BLaER1 treated with 17β-estradiol and CSF1 and Interleukin-3, amounts not matched to agents 10 nM and 100 nM (cell line): ENCODE measurements at regions not wholly inside any gene's neighbourhood (a gene's known extent, or its start where the extent isn't known, plus 50 kb on each side); places are given as distances from the start of the nearest gene placed in this dataset.

ENCODE experiments used
- H3K27ac ChIP-seq, 11 experiments: shearing (Covaris generic); formaldehyde crosslinking; 2 replicates each; pipeline ENCODE4 v1.8.1; 2022
- H3K27me3 ChIP-seq, 11 experiments: shearing (Covaris generic); formaldehyde crosslinking; 2 replicates each; pipeline ENCODE4 v1.8.1; 2022
- H3K36me3 ChIP-seq, 11 experiments: shearing (Covaris generic); formaldehyde crosslinking; 2 replicates each; pipeline ENCODE4 v1.8.1; 2022
- H3K4me1 ChIP-seq, 10 experiments: shearing (Covaris generic); formaldehyde crosslinking; 2 replicates each; pipeline ENCODE4 v1.8.1; 2022
- H3K4me2 ChIP-seq, 11 experiments: shearing (Covaris generic); formaldehyde crosslinking; 2 replicates each; pipeline ENCODE4 v1.8.1; 2022
- H3K4me3 ChIP-seq, 10 experiments: shearing (Covaris generic); formaldehyde crosslinking; 2 replicates each; pipeline ENCODE4 v1.8.1; 2022
- H3K9ac ChIP-seq, 11 experiments: shearing (Covaris generic); formaldehyde crosslinking; 2 replicates each; pipeline ENCODE4 v1.8.1; 2022
- H3K9me3 ChIP-seq, 11 experiments: shearing (Covaris generic); formaldehyde crosslinking; replicated peaks in 1 of 11; 2 replicates each; pipeline ENCODE4 v1.8.1; 2022
- H4K20me1 ChIP-seq, 11 experiments: shearing (Covaris generic); formaldehyde crosslinking; 2 replicates each; pipeline ENCODE4 v1.8.1; 2022
- Cebpa-rat ChIP-seq, 11 experiments: shearing (Covaris generic); IDR thresholded peaks; 2 replicates each; pipeline ENCODE4 v1.8.1; 2022

DNA sequence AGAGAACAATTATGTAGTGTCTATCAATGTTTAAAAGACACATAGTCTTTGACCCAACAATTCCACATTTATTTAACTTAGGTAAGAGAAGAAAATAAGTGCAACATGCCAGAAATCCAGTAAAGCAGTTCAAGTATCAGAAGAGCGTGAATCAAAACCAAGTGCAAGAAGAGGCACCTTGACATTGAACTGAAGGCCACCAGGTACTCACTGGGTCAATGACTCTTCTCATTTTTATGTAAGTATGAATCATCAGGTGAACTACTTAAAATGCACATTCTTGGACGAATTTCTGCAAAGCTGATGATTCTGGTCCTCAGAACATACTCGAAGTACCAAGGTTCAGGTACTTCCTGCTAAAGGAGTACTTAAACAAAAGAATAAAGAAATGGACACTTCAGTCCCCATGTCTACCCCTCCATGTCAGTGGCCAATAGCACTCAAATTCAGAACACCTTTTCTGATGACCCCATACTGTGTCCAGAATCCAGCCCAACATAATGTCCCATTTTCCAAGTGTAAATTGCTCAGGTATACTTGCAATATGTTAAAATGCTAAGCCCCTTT, 481.9 kb downstream of the GJA1 start:
- no peak overlapping the region for H3K4me2 ChIP-seq
- H3K36me3 ChIP-seq: no peaks in the 10 kb centered on the region
- no peak for TF ChIP-seq Cebpa-rat (IDR thresholded peaks at IDR 0.05)
- no peaks in the 10 kb centered on the region for H4K20me1 ChIP-seq
- no peaks in the 10 kb centered on the region for H3K27me3 ChIP-seq
- H3K4me3 ChIP-seq: no peak overlapping the region
- H3K9me3 ChIP-seq: no peaks in the 10 kb centered on the region
- H3K9ac ChIP-seq: no peak overlapping the region
- H3K4me1 ChIP-seq: no peaks in the 10 kb centered on the region
- H3K27ac ChIP-seq: no peak overlapping the region

DNA sequence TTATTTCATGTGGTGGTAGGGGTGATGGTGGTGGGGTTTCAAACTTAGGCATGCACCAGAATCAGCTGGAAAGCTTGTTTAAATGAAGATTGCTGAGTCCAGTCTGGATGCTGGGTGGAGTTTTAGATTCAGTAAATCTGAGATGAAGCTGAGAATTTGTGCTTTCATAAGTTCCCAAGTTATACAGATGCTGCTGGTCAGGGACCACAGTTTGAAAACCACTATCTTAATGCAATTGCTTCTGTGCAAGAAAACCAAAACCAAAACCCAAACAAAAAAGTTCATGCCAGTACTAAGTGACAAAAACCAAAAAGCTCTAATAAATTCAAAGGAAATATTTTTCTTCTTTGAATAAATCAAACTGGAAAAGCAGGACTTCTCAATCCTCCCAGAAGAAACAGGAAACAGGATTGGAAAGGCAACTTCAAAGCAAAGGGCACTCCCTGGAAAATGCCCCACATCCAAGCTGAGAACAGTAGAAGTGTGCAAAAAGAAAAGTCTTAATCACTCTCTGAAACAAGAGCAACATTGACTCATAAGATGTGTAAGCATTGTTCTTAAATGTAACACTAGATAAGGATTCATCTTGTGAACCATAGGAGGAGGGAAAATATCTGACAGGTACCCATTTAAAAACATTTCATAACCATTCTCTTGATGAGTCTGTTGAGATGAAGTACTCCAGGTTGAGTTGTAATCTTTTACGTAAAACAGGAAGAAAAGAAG, 481.5 kb upstream of the HSF2 start:
- Histone ChIP-seq H3K36me3 (no peaks in the 10 kb centered on the region), H3K9me3 (no peaks in the 10 kb centered on the region), H4K20me1 (no peaks in the 10 kb centered on the region), H3K27me3 (no peaks in the 10 kb centered on the region), H3K4me3 (no peak overlapping the region), H3K4me2 (no peak overlapping the region), H3K27ac (no peak overlapping the region), H3K4me1 (no peaks in the 10 kb centered on the region), H3K9ac (no peak overlapping the region)
- TF ChIP-seq Cebpa-rat (IDR thresholded peaks at IDR 0.05): no peak

DNA sequence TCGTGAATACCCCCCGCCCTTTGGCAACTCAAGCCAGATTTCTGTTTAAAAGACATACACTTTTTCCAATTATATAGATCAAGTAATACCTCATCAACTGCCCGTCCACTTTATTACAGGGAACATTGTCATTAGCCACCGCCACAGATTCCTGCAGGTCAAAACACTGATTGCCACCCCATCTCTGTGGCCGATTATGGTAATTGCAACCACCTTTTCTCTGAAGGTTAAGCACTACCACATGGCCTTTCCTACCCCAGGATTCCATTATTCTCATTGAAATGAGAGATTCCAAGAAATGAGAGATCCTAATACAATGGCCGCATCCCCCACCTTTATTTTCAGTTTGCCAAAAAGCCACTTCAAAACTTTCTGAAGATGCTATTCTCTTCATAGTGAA, 478.8 kb upstream of the HSF2 start:
- Histone ChIP-seq H3K27ac (no peak overlapping the region), H3K9ac (no peak overlapping the region), H3K4me2 (no peak overlapping the region), H4K20me1 (no peaks in the 10 kb centered on the region), H3K4me1 (no peaks in the 10 kb centered on the region), H3K4me3 (no peak overlapping the region), H3K36me3 (no peaks in the 10 kb centered on the region), H3K27me3 (no peaks in the 10 kb centered on the region), H3K9me3 (no peaks in the 10 kb centered on the region)
- no peak for TF ChIP-seq Cebpa-rat (IDR thresholded peaks at IDR 0.05)

DNA sequence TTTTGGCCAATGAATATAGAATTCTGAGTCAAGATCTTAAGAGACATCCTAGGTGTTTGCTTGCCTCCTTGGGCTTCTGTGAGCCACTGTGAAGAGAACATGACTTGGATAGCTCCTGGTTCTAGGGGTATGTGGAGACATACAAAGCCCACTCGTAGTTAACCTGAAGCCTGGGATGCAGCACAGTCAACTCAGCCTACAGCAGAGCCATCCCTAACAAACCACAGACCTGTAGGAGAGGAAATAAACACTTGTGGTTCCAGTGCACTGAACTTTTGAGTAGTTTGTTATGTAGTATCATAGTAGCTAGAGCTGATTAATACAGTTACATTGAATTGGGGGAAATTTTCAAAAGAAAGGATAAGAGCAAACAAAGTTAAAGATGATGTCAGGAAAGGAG, 474.4 kb upstream of the HSF2 start:
- Histone ChIP-seq H3K36me3 (no peaks in the 10 kb centered on the region), H3K27me3 (no peaks in the 10 kb centered on the region), H3K4me1 (no peaks in the 10 kb centered on the region), H3K9ac (no peak overlapping the region), H3K9me3 (no peaks in the 10 kb centered on the region), H3K4me3 (no peak overlapping the region), H3K27ac (no peak overlapping the region), H3K4me2 (no peak overlapping the region), H4K20me1 (no peaks in the 10 kb centered on the region)
- TF ChIP-seq Cebpa-rat (IDR thresholded peaks at IDR 0.05): no peak

DNA sequence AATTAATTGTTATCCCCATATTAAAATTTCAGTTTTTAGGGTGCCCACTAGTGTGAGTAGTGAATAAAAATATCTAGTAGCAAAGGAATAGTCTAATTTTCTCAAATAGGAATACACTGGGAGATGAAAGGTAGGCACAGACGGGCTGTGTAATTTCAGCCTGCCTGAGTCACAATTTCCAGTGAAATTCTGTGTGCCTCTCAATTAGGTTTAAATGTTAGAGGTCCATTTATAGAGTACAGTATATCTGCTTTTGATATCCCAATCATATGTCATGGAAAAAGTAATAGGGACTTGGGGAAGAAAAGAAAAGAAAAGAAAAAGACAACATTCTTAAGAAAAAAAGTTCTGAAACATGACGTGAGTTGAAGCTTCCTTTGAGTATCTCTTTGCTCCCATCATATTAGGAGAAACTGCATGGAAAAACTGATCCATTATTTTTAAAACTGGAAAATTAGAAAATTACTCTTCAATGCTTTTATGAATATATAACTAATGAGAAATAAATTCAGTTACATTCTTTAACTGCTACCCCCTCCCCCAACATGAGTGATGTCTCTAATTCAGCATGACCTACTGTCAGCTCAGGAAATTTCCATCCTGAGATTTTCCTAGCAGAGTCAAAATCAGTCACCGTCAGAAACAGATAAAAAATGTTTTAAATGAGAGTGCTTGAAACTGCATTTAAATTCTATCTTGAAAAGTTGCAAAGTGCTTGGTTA, 473.8 kb upstream of the HSF2 start:
- H3K27me3 ChIP-seq: no peaks in the 10 kb centered on the region
- no peak overlapping the region for H3K9ac ChIP-seq
- no peak overlapping the region for H3K4me3 ChIP-seq
- no peaks in the 10 kb centered on the region for H3K4me1 ChIP-seq
- H3K4me2 ChIP-seq: no peak overlapping the region
- no peaks in the 10 kb centered on the region for H3K36me3 ChIP-seq
- TF ChIP-seq Cebpa-rat (IDR thresholded peaks at IDR 0.05): no peak
- no peaks in the 10 kb centered on the region for H3K9me3 ChIP-seq
- H4K20me1 ChIP-seq: no peaks in the 10 kb centered on the region
- H3K27ac ChIP-seq: no peak overlapping the region

DNA sequence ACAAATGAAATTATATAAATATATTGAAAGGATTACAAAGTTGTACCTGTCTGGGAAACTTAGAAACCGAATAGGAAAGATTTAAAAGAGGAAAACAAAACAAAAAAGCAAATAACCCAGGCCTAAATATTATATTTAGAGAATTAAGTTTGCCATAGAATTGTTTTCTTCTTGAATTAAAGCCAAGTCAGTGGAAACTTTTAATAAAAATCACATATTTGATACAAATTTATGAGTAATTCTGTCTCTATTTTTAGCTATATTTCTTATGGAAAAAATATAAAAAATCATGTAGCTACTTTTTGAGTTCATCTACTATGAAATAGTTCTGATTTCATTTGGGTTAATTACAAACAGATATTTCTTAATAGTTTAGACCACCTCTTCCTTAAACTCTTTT, 470.2 kb upstream of the HSF2 start:
- Histone ChIP-seq H3K9ac (no peak overlapping the region), H3K4me3 (no peak overlapping the region), H3K27ac (no peak overlapping the region), H4K20me1 (no peaks in the 10 kb centered on the region), H3K27me3 (no peaks in the 10 kb centered on the region), H3K4me1 (peaks cover 0 to 8% (median 5%) of the 10 kb centered on the region in 10 experiments; a peak in 9 of 20 replicates), H3K9me3 (no peaks in the 10 kb centered on the region), H3K4me2 (no peak overlapping the region), H3K36me3 (no peaks in the 10 kb centered on the region)
- no peak for TF ChIP-seq Cebpa-rat (IDR thresholded peaks at IDR 0.05)

DNA sequence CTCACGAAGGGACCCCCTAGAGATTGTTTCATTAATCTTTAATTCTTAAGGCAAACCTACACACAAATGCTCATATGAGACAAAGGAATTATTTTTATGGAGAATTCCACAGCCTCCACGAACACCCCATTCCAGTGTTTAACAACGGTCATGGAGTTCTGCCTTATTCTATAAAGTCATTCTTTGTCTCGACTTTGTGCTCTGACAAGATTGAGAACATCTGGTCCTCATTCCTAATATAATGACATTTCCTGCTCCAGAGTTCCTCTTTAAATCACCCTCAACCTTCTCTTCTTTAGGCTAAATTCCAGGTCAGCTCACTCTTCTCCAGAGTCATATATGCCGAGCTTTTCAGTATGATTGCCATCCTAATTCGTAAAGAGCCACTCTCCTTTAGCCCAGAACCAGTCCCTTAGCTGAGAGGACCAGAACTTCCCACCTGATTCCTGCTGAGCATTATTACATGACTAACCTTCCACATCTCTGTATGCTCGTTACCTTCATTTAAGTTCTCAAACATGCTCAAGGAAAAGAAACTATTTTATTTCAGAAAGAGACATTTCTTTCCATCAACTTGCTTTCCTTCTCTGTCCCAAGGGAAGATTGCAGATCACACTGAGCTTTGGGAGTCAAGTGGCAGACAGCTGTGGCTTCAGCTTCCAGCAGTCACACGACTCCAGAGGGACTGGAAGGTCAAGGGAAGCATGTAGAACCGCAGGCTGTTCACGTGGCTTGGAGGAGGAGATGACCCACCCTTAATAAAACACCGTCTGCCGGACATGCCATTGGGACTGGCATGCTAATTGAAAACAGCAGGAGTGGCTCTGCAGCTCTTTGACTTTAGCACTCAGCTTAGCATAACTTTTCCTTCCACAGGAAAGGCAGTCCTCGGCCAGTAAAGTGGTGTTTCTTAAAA, 467.1 kb upstream of the HSF2 start:
- peaks cover 0 to 8% (median 5%) of the 10 kb centered on the region in 10 experiments; a peak in 9 of 20 replicates for H3K4me1 ChIP-seq
- H3K4me2 ChIP-seq: peak overlapping the region in 8 of 11 experiments; percentile 6 to 59 (median 34); a peak in 9 of 22 replicates
- no peaks in the 10 kb centered on the region for H4K20me1 ChIP-seq
- H3K27me3 ChIP-seq: no peaks in the 10 kb centered on the region
- no peak overlapping the region for H3K4me3 ChIP-seq
- H3K9me3 ChIP-seq: no peaks in the 10 kb centered on the region
- H3K27ac ChIP-seq: no peak overlapping the region
- no peaks in the 10 kb centered on the region for H3K36me3 ChIP-seq
- no peak for TF ChIP-seq Cebpa-rat (IDR thresholded peaks at IDR 0.05)
- H3K9ac ChIP-seq: no peak overlapping the region

DNA sequence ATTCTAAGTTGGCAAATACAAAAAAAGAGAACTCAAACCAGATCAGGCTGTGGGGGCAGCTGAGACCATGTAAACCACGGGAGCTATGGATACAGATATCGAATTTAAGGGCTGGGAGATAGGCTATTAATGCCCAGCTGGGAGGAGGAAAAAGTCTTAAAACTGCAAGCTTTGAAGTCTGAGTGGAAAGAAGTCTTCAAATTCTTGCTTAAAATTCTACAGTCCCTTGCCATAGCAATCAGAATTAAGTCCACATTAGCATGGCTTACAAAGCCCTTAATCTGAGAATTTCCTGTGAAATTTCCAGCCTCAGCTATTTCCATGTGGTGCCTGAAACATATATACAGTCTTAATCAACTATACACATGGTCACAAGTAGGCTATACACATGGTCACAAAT, 465.0 kb upstream of the HSF2 start:
- TF ChIP-seq Cebpa-rat (IDR thresholded peaks at IDR 0.05): no peak
- Histone ChIP-seq H3K9ac (no peak overlapping the region), H3K4me3 (no peak overlapping the region), H3K27ac (no peak overlapping the region), H3K27me3 (no peaks in the 10 kb centered on the region), H4K20me1 (no peaks in the 10 kb centered on the region), H3K9me3 (no peaks in the 10 kb centered on the region), H3K36me3 (no peaks in the 10 kb centered on the region), H3K4me1 (peaks cover 0 to 8% (median 5%) of the 10 kb centered on the region in 10 experiments; a peak in 9 of 20 replicates), H3K4me2 (no peak overlapping the region)

DNA sequence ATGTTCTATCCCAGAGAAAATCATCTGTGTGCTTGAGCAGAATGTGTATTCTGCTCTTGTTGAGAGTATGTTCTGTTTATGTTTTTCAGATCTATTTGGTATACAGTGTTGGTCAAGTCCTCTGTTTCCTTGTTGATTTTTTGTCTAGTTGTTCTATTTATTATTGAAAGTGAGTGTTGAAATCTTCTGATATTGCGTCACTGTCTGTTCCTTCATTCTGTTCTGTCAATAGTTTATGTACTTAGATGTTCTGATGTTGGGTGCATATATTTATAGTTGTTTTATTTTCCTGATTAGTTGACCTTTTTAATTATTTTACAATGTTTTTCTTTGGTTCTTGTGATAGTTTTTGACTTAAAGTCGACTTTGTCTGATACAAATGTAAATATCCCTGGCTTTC, 458.7 kb upstream of the HSF2 start:
- no peak overlapping the region for H3K4me2 ChIP-seq
- TF ChIP-seq Cebpa-rat (IDR thresholded peaks at IDR 0.05): 0 out of 22 replicates have a peak, but pooled peaks of 1 of the 11 experiments have one; percentile 38
- H3K9me3 ChIP-seq: peaks cover 0 to 6% (median 0%) of the 10 kb centered on the region in 11 experiments; a peak in 1 of 22 replicates
- no peak overlapping the region for H3K27ac ChIP-seq
- no peaks in the 10 kb centered on the region for H3K27me3 ChIP-seq
- H3K36me3 ChIP-seq: no peaks in the 10 kb centered on the region
- no peak overlapping the region for H3K9ac ChIP-seq
- no peak overlapping the region for H3K4me3 ChIP-seq
- H3K4me1 ChIP-seq: no peaks in the 10 kb centered on the region
- no peaks in the 10 kb centered on the region for H4K20me1 ChIP-seq
